Astrocyte of the hippocampus (primary cell): ENCODE measurements at regions not wholly inside any gene's neighbourhood (a gene's known extent, or its start where the extent isn't known, plus 50 kb on each side); places are given as distances from the start of the nearest gene placed in this dataset.
A peak's percentile ranks its signal among the peaks of the same experiment; 100 is the strongest.

Experiments used
- DNase-seq: peaks from one replicate; pipeline ENCODE4 v3.0.0; 2011; ENCODE audit warnings: low read depth, low spot score

GRCh38 chr18:34077599-34077998, 147.1 kb downstream of the NOL4 start:
- no peak for DNase-seq

- DNase-seq = no peak
These were observed 148.5 kb downstream of the NOL4 start for GRCh38 chr18:34075963-34076860.

- DNase-seq = no peak
These were observed 163.5 kb downstream of the NOL4 start for GRCh38 chr18:34061226-34061625.

- no peak for DNase-seq
These were observed 169.5 kb downstream of the NOL4 start for GRCh38 chr18:34055227-34055626.

- DNase-seq = no peak
These were observed 174.1 kb downstream of the NOL4 start for GRCh38 chr18:34050661-34051060.

GRCh38 chr18:34049511-34049910, 175.2 kb downstream of the NOL4 start:
- DNase-seq = no peak

- DNase-seq = no peak
These were observed 176.3 kb downstream of the NOL4 start for GRCh38 chr18:34048423-34048822.

- no peak for DNase-seq
These were observed 182.1 kb downstream of the NOL4 start for GRCh38 chr18:34042423-34043146.

- DNase-seq = no peak
These were observed 185.1 kb downstream of the NOL4 start for GRCh38 chr18:34039611-34040010.

GRCh38 chr18:34039201-34039600, 185.5 kb downstream of the NOL4 start:
- peak; percentile 56 for DNase-seq

- no peak for DNase-seq
These were observed 186.6 kb downstream of the NOL4 start for GRCh38 chr18:34038086-34038485.

GRCh38 chr18:34033968-34034367, 190.7 kb downstream of the NOL4 start:
- DNase-seq = no peak

GRCh38 chr18:34031810-34032209, 192.9 kb downstream of the NOL4 start:
- DNase-seq = no peak

- DNase-seq = peak; percentile 96
These were observed 196.4 kb downstream of the NOL4 start for GRCh38 chr18:34028324-34028723.

- no peak for DNase-seq
These were observed 199.4 kb downstream of the NOL4 start for GRCh38 chr18:34025191-34025801.

- peak; percentile 85 for DNase-seq
These were observed 201.2 kb downstream of the NOL4 start for GRCh38 chr18:34023471-34023870.

GRCh38 chr18:34018336-34018735, 206.4 kb downstream of the NOL4 start:
- DNase-seq = no peak

GRCh38 chr18:34003687-34004086, 221.0 kb downstream of the NOL4 start:
- no peak for DNase-seq

GRCh38 chr18:34002130-34002529, 222.6 kb downstream of the NOL4 start:
- DNase-seq = no peak

- DNase-seq = no peak
These were observed 223.3 kb downstream of the NOL4 start for GRCh38 chr18:34001376-34001775.

- DNase-seq = peak; percentile 62
These were observed 237.5 kb downstream of the NOL4 start for GRCh38 chr18:33987206-33987605.

- DNase-seq = no peak
These were observed 241.6 kb downstream of the NOL4 start for GRCh38 chr18:33983126-33983525.
